AG04449 (cell line): ENCODE measurements at regions not wholly inside any gene's neighbourhood (a gene's known extent, or its start where the extent isn't known, plus 50 kb on each side); places are given as distances from the start of the nearest gene placed in this dataset.

ENCODE experiments used
- CTCF ChIA-PET: fragments of 350-600 bp; formaldehyde crosslinking; extraction: SDS; loops from one replicate; lab custom pipeline; 2021; ENCODE audit warnings: antibody characterized with exemption; lab: Yijun Ruan, JAX
- POLR2A ChIA-PET: fragments of 400-600, 350-600 bp; formaldehyde crosslinking; extraction: SDS; loops from one replicate; lab custom pipeline; 2020; ENCODE audit warnings: antibody characterized with exemption, inconsistent platforms; lab: Yijun Ruan, JAX
- DNase-seq: peaks from one replicate; pipeline ENCODE4 v3.0.0-alpha.2; 2010; ENCODE audit warnings: low read depth, low spot score
- H3K4me3 ChIP-seq: 2 replicates; pipeline ENCODE4 v1.5.1; 2011; ENCODE audit warnings: low read depth, mild to moderate bottlenecking, control low read depth, low read length
- TF ChIP-seq, protein P1 (sequence below): IDR thresholded peaks from one replicate; pipeline ENCODE4 v1.5.1; 2011; ENCODE audit warnings: mild to moderate bottlenecking, moderate library complexity, low read length, control low read depth, inconsistent platforms; ENCODE audit not compliant: insufficient read depth; ENCODE audit errors: missing control alignments

DNA sequence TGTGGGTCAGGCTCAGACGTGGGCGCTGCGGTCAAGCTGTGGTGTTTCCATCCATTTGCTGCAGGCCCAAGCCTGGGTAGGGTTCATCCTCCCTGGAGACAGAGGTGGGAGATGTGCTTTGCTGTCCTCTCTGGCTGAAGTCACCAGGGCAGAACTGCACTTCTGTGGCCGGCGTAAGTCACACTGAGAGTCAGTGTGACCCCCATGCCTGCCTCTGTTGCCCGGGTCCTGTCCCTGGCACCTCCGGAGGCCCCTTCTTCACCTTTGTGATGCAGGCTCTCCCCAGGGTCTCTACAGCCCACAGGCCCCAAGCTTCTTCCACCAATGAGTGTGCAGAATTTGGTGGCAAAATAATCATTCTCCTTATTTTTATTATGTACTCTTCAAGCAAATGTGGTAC is 53.8 kb upstream of the DACT2 start:
- POLR2A ChIA-PET: no interaction called here
- DNase-seq: no peak
- CTCF ChIA-PET: no interaction called here
- H3K4me3 ChIP-seq: no peak overlapping the region
- TF ChIP-seq, protein P1, sequence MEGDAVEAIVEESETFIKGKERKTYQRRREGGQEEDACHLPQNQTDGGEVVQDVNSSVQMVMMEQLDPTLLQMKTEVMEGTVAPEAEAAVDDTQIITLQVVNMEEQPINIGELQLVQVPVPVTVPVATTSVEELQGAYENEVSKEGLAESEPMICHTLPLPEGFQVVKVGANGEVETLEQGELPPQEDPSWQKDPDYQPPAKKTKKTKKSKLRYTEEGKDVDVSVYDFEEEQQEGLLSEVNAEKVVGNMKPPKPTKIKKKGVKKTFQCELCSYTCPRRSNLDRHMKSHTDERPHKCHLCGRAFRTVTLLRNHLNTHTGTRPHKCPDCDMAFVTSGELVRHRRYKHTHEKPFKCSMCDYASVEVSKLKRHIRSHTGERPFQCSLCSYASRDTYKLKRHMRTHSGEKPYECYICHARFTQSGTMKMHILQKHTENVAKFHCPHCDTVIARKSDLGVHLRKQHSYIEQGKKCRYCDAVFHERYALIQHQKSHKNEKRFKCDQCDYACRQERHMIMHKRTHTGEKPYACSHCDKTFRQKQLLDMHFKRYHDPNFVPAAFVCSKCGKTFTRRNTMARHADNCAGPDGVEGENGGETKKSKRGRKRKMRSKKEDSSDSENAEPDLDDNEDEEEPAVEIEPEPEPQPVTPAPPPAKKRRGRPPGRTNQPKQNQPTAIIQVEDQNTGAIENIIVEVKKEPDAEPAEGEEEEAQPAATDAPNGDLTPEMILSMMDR: no peak

DNA sequence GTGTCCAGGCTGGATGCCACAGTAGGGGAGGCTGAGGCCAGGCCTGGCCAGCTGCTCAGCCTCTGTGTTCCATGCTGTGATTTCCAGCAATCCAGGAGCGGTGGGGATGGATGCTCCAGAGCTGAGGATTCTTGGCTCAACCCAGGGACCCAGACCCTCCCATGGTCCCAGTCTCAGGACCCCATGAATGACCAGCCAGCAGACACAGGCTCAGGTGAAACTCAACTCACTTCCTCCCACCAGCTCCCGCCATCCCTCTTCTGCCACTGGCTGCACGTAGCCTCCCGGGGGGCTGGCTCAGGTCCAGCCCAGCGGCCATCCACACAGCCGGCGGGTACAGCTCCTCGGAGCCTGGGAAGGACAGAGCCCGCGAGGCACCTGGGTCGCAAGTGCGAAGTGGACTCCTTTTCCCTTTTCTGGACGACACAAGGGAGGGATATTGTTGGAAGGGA is 54.5 kb upstream of the DACT2 start:
- CTCF ChIA-PET: no interaction called here
- POLR2A ChIA-PET: no interaction called here
- no peak for DNase-seq
- TF ChIP-seq, protein P1: no peak
- H3K4me3 ChIP-seq: no peak overlapping the region

DNA sequence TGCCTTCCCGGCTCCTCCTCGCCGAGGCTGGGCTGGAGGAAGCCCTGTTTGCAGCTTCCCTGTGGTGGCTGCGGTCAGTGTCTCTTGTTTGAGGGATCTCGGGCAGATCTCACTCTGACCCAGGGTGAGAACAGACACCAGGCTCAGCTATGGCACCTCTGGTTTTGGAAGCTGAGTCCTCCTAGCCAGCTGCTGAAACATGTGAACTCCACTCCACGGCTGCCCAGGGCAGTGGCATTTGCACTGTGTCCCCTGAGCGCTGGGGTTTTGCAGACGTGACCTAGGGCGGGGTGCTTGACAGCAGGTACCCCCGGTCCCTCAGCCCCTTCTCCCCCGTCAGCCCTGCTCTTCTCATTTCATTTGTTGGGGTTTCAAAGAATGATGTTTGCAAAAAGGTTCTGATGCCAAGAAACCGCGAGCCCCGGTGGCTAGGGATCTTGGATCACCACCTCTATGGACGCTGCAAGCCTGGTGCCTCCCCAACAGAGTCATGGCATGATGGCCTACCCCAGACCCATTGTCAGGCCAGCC is 55.0 kb upstream of the DACT2 start:
- POLR2A ChIA-PET: no interaction called here
- DNase-seq: no peak
- CTCF ChIA-PET: no interaction called here
- TF ChIP-seq, protein P1: no peak
- no peak overlapping the region for H3K4me3 ChIP-seq

DNA sequence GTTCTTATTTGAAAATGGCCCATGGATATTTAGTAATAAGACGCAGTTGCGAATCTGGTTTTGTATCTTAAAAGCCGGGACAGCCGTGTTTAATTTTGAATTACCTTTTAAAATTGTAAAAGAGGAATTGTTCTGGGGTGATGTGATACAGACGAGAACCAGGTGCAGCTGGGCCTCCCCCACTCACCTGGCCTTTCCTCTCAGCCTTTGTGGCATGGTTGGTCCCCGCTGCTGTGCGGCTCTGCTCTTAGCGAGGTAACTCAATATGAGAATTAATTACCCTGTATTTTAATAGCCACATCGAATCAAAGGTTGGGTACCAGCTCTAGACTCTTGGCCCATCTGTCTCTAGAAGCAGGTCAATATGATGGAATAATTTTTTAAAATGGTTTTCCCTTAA is 56.5 kb upstream of the DACT2 start:
- DNase-seq: no peak
- ChIA-PET CTCF (no interaction called here), POLR2A (no interaction called here)
- H3K4me3 ChIP-seq: no peak overlapping the region
- TF ChIP-seq, protein P1: no peak

DNA sequence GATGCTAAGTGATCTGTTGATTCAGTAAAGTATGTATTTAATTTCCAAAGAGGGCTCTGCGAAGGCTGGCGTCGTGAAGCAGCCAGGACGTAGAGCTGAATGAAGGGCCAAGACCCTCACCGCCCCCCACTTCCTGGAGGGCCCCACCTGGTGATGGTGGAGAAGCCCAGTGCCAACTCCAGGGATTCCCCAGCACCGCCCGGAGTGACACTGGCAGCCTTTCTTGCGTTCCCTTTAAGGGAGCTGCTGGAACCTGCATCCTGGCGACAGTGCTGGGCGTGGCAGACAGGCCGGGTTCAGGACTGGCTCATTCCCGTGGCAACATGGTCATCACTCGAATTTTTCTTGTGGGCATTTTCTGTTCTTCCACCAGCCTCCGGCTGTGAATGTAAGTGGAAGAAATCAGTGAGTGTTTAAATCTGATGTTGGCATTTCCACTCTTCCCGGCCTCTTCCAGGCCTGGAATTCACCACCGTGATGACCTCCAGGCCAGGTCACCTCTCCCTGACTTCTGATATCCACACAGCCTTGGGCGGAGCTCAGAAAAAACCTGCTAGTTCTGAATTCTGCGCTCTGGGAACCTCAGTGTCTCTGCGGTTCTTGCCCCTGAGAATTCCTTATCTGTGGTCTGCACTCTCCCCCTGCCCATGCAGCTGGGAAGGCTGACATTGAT is 57.4 kb upstream of the DACT2 start:
- no peak for DNase-seq
- no peak overlapping the region for H3K4me3 ChIP-seq
- POLR2A ChIA-PET: no interaction called here
- TF ChIP-seq, protein P1: no peak
- CTCF ChIA-PET: no interaction called here

DNA sequence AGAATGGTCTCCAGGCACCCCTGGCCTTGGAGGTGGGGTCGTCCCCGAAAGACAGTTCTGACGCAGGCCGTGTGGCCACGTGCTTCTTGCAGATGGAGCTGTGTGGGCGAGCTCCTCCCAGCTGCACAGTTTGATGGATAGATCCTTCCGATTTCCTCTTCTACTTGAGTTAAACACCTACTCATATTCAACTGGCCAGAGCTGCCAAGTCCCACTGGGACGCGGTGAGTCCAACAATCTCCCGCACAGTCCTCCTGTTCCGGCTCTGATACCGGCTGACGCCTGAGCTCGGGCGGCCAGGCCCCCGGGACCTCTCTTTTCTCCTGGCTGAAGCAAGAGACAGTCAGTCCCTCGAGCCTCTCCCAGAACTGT is 57.9 kb upstream of the DACT2 start:
- no peak for DNase-seq
- POLR2A ChIA-PET: no interaction called here
- TF ChIP-seq, protein P1: no peak
- CTCF ChIA-PET: no interaction called here
- H3K4me3 ChIP-seq: no peak overlapping the region
